ENCODE measurements at regions not wholly inside any gene's neighbourhood (a gene's known extent, or its start where the extent isn't known, plus 50 kb on each side); places are given as distances from the start of the nearest gene placed in this dataset.

DNA sequence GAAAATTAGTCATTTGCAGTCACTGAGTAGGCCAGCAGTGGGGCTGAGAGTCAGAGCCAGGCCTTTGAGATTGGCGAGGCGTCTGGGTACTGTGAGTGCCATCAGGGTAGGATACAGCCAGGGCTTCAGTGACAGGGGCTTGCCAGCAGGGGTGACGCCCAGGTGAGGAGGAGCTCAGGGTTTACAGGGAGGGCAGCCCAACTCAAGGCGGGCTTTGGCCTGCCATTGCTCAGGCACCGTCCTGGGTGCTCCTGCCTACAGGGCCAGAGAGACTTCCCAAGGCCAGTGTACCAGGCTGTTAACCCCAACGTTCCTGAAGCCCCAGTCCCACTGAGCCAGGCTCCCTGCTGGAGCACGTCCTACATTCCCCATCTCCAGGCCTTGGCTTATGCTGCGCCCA is 152.0 kb downstream of the FBLN2 start:
- no peak overlapping the region for H3K4me3 ChIP-seq
- no peaks in the 10 kb centered on the region for H4K20me1 ChIP-seq
- no peak overlapping the region for H3K9ac ChIP-seq
- no peak overlapping the region for H3K27ac ChIP-seq
- no peak overlapping the region for H3K4me2 ChIP-seq
- TF ChIP-seq Cebpa-rat (IDR thresholded peaks at IDR 0.05): no peak
- H3K36me3 ChIP-seq: no peaks in the 10 kb centered on the region
- H3K27me3 ChIP-seq: no peaks in the 10 kb centered on the region
- no peaks in the 10 kb centered on the region for H3K4me1 ChIP-seq
- peaks cover 15 to 37% (median 27%) of the 10 kb centered on the region in 11 experiments; a peak in 21 of 22 replicates for H3K9me3 ChIP-seq (replicated peaks in 1 of 11)

DNA sequence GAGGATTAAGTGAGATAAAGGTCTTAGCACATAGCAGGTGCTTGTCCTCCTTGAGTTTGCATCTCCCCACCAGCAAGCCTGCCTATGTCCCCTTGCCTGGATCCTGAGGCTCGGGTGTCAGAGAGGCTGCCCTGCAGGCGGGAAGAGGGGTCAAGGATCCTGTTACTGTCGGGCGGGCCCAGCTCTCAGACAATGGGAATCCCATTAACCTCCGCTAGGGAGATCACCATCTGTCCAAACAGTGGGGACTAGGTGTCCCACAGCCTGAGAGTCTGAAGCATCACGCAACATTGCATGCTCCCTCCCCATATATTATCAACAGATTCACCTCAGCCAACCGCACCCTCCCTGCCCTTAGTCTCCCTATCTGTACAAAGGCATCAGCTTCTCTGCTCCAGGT is 151.4 kb downstream of the FBLN2 start:
- Histone ChIP-seq H3K4me1 (no peaks in the 10 kb centered on the region), H4K20me1 (no peaks in the 10 kb centered on the region), H3K4me2 (no peak overlapping the region), H3K9ac (no peak overlapping the region), H3K9me3 (replicated peaks in 1 of 11) (peaks cover 10 to 31% (median 22%) of the 10 kb centered on the region in 11 experiments; a peak in 21 of 22 replicates), H3K36me3 (no peaks in the 10 kb centered on the region), H3K27ac (no peak overlapping the region), H3K4me3 (no peak overlapping the region), H3K27me3 (no peaks in the 10 kb centered on the region)
- no peak for TF ChIP-seq Cebpa-rat (IDR thresholded peaks at IDR 0.05)

DNA sequence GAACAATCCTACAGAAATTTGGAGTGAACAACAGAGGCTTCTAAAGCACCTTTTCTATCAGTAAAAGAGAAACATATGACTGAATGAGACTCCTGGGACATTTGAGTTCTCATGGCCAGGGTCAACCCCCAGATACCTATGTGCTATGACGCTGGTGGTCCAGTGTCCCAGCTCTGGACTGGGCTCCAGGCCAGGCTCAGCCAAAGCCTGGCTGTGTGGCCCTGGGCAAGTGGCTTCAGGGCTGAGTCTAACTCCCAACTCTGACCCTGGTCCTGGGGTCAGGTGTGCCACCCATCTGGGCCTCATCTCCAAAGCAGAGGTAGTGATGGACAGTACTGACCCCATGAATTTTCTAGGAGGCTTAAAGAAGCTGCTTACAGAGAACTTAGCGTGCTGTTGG is 147.8 kb downstream of the FBLN2 start:
- TF ChIP-seq Cebpa-rat (IDR thresholded peaks at IDR 0.05): no peak
- no peaks in the 10 kb centered on the region for H3K27me3 ChIP-seq

DNA sequence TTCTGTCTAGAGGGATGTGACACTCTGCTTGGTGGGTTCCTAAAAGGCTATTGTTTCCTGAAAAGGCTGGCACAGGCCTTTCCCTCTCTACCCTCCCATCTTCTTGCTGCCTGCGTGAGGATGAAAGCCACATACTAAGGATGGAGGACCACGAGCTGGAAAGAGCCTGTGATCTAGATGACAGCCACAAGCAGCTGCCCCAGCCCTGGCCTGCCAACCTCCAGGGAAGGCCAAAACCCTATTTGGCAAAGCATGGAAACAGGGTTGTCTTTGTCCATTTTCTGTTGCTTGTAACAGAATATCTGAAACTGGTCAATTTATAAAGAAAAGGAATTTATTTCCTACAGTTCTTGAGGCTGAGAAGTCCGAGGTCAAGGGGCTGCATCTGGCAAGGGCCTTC is 144.5 kb downstream of the FBLN2 start:
- no peaks in the 10 kb centered on the region; a peak in 1 of 22 replicates for H3K27me3 ChIP-seq
- H3K4me1 ChIP-seq: no peaks in the 10 kb centered on the region
- no peak overlapping the region for H3K9ac ChIP-seq
- peaks cover 0 to 5% (median 0%) of the 10 kb centered on the region in 11 experiments; a peak in 1 of 22 replicates for H3K9me3 ChIP-seq (replicated peaks in 1 of 11)
- H3K4me2 ChIP-seq: no peak overlapping the region
- no peaks in the 10 kb centered on the region for H4K20me1 ChIP-seq
- no peak overlapping the region for H3K4me3 ChIP-seq
- no peak for TF ChIP-seq Cebpa-rat (IDR thresholded peaks at IDR 0.05)
- H3K36me3 ChIP-seq: no peaks in the 10 kb centered on the region
- no peak overlapping the region for H3K27ac ChIP-seq

More for the DNA sequence above, 147.8 kb downstream of the FBLN2 start:
- H3K4me2 ChIP-seq: no peak overlapping the region
- no peak overlapping the region for H3K4me3 ChIP-seq
- H3K27ac ChIP-seq: no peak overlapping the region
- peaks cover 0 to 5% (median 0%) of the 10 kb centered on the region in 11 experiments; a peak in 1 of 22 replicates for H3K9me3 ChIP-seq (replicated peaks in 1 of 11)
- H3K36me3 ChIP-seq: no peaks in the 10 kb centered on the region
- no peaks in the 10 kb centered on the region for H3K4me1 ChIP-seq
- no peaks in the 10 kb centered on the region for H4K20me1 ChIP-seq
- no peak overlapping the region for H3K9ac ChIP-seq

DNA sequence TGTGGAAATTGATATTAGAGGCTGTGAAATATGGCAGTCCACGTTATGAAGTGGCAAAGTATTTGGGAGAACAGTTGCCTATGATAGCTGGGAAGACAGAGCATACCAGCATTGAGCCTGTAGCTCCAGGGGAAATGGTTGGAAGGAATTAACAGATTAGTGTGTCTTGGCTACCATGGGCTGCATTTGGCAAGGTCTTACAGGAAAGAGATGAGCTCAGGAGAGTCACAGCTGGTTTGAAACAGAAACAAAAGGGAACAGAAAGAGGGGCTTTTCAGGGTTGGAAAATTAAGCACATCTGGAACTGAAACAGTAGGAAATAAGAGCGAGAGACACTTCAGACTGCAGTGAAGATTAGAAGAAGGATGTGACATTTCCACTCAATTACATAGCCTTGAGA is 141.7 kb downstream of the FBLN2 start:
- H3K27me3 ChIP-seq: no peaks in the 10 kb centered on the region; a peak in 1 of 22 replicates
- H3K4me1 ChIP-seq: no peaks in the 10 kb centered on the region
- H3K4me3 ChIP-seq: no peak overlapping the region
- H3K27ac ChIP-seq: no peak overlapping the region
- H3K4me2 ChIP-seq: no peak overlapping the region
- H3K9me3 ChIP-seq (replicated peaks in 1 of 11): peaks cover 0 to 5% (median 0%) of the 10 kb centered on the region in 11 experiments; a peak in 1 of 22 replicates
- TF ChIP-seq Cebpa-rat (IDR thresholded peaks at IDR 0.05): no peak
- H3K9ac ChIP-seq: no peak overlapping the region
- no peaks in the 10 kb centered on the region for H4K20me1 ChIP-seq
- H3K36me3 ChIP-seq: no peaks in the 10 kb centered on the region

DNA sequence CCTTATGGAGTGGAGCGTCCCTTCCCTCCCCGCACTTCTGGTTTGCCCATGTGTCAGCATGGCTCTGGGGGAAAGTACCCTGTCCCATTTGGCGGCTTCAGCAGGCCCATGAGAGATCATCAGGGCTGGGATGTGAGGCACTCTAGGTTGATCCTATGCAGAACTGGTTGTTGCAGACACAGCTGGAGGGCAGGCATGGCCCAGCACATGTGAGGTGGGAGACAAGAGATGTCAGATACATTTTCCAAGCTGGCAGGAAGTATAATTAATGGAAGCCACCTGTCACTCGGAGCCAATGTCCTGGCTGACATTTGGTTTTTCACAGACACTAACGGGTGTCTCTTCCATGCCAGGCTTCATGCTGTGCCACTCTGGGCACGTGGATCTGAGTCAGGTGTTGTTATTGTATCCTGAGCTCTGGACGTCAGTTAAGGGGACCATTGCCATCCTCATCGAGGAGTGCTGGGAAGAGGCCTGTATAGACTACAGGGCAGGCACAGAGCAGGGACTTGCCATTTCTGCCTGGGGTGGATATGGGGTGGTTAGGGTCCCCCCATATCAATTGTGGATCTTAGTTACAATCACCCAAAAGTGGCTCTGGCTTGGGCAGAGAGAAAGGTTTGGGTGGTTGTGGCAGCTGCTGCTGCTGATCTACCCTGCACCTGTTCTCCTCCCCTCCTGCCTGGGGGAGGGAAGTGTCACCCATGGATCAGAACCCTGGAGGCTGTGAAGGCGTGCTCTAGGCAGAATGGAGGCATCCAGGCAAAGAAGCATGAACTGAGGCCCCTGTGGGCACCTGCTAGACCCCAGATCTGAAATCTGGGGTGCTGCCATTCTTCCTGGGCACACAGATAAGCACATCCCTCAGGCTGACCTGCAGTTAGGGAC is 140.7 kb downstream of the FBLN2 start:
- no peak for TF ChIP-seq Cebpa-rat (IDR thresholded peaks at IDR 0.05)
- Histone ChIP-seq H3K27ac (no peak overlapping the region), H3K9ac (no peak overlapping the region), H3K4me1 (no peaks in the 10 kb centered on the region), H3K27me3 (no peaks in the 10 kb centered on the region; a peak in 1 of 22 replicates), H3K4me3 (no peak overlapping the region), H4K20me1 (no peaks in the 10 kb centered on the region), H3K36me3 (no peaks in the 10 kb centered on the region), H3K9me3 (replicated peaks in 1 of 11) (peaks cover 0 to 5% (median 0%) of the 10 kb centered on the region in 11 experiments; a peak in 1 of 22 replicates), H3K4me2 (no peak overlapping the region)

DNA sequence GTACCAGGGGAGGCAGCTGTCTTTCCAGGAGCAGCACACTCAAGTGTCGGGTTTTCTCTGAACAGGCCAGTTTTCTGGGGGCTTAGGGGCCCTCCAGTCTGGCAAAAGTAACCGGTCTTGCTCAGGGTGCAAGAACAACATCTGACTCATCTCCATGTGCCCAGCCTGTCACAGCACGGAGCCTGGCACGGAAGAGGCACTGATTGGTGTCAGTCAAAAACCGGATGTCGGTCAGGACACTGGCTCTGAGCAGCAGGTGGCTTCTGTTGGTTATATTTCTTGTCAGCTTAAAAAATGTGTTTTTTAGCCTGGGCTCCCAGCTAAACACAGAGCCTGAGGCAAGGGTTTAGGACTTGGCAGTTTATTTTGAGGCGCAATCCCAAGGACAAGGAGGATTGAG is 139.9 kb downstream of the FBLN2 start:
- no peaks in the 10 kb centered on the region for H4K20me1 ChIP-seq
- no peaks in the 10 kb centered on the region for H3K4me1 ChIP-seq
- H3K4me2 ChIP-seq: no peak overlapping the region
- no peak overlapping the region for H3K27ac ChIP-seq
- TF ChIP-seq Cebpa-rat (IDR thresholded peaks at IDR 0.05): no peak
- peaks cover 0 to 5% (median 0%) of the 10 kb centered on the region in 11 experiments; a peak in 1 of 22 replicates for H3K9me3 ChIP-seq (replicated peaks in 1 of 11)
- no peaks in the 10 kb centered on the region for H3K36me3 ChIP-seq
- no peaks in the 10 kb centered on the region; a peak in 1 of 22 replicates for H3K27me3 ChIP-seq
- no peak overlapping the region for H3K9ac ChIP-seq
- no peak overlapping the region for H3K4me3 ChIP-seq

DNA sequence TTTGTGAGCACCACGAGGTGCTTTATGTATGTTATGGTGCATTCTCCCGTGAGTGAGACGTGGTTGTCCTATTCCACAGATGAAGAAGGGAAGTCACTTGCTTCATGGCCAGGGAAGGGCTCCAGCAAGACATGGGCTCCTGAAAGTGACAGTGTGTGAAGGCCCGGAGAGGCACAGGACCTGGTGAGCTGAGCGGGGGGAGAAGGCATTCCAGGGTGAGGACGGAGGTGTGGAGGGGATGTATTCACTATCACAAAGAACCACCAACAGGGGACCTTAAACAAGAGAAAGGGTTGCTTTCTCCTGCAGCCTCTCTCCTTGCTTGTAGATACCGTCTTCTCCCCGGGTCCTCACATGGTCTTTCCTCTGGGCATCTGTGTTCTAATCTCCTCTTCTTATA is 139.1 kb downstream of the FBLN2 start:
- H3K36me3 ChIP-seq: no peaks in the 10 kb centered on the region
- H3K9ac ChIP-seq: no peak overlapping the region
- H3K9me3 ChIP-seq (replicated peaks in 1 of 11): peaks cover 0 to 5% (median 0%) of the 10 kb centered on the region in 11 experiments; a peak in 1 of 22 replicates
- H3K27me3 ChIP-seq: no peaks in the 10 kb centered on the region; a peak in 1 of 22 replicates
- TF ChIP-seq Cebpa-rat (IDR thresholded peaks at IDR 0.05): no peak
- no peaks in the 10 kb centered on the region for H4K20me1 ChIP-seq
- H3K4me3 ChIP-seq: no peak overlapping the region
- no peak overlapping the region for H3K27ac ChIP-seq
- no peaks in the 10 kb centered on the region for H3K4me1 ChIP-seq
- H3K4me2 ChIP-seq: no peak overlapping the region
